GM21515 (cell line): ENCODE measurements at regions not wholly inside any gene's neighbourhood (a gene's known extent, or its start where the extent isn't known, plus 50 kb on each side); places are given as distances from the start of the nearest gene placed in this dataset.

ENCODE experiments used
- ATAC-seq: cut with Tn5 transposase; IDR thresholded peaks from one replicate; pipeline ENCODE4 v1.9.1; 2021; ENCODE audit not compliant: unreplicated experiment

DNA sequence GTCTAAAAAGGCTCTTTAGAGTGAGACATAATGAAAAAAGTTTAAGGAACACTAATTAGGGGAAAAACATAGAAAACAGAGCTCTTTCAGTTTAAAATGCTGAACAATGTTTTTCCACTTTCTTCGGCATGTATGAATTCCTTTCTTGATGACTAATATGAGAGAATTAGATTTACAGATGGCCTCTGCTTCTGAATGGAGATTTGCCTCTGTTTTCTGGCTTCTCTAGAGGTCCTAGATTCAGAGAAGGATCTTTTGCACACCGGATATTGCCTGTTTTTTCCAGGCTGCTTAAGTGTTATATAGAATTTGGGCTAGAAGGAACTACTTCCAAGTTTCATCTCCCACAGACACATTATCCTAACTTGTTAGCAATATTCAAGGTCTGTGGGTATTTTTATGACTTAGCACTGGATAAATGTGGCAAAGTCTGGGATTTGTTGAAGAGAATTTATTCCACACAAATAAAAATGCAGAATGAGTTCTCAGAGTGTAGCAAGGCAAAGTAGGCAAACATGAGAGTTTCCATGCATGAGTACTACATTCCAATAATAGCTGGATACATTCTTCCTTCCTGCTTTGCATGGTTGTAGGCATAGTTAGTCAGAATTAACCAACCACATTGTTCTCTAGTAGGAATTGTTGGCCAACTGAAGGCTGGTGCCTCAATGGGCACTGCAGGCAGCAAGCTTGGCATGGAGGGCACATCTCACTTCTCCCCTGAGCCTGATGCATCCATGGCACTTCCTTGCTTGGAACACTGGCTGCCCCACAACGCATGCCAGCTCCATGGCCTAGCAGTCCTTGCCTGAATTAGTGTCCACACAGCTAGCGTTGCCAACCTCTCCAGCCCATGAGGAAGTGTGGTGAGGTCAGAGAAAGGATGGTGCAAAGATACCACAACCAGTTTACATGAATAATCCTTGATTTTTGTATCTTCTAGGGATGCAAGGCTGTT lies 224.2 kb downstream of the CLIC5 start:
- no peak for ATAC-seq

DNA sequence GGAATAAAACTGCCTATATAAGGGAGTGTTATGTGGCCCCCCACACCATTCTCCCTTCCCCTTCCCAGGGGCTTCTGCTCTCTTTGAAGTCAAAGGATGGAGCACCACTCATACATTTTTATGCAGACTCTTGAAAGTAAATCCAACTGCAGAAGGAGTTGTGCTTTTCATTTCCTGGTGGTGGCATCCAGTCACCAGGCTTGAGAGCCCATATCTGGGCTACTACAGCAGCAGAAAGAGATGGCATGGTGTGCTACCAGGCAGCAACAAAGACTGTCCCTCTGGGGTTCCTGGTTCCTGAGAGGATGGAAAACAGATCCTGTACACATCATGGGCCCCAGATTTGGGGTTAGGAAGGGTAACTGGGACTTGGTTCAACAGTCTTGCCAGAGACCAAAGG lies 226.4 kb downstream of the CLIC5 start:
- no peak for ATAC-seq

DNA sequence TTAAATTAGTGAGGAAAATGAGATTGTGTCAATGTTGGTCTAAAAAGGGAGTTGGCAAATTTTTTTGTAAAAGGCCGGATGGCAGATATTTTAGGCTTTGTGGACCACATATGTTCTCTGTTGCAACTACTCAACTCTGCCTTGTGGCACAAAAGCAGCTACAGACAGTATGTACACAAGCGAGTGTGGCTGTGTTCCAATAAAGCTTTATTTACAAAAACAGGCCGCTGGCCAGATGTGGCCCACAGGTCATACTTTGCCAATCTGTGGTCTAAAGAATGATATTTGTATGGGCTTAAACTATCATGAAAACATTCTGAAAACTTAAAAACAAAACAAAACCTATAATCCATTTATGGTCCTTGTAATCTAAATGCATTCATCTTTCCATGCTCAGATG lies 228.3 kb downstream of the CLIC5 start:
- no peak for ATAC-seq

DNA sequence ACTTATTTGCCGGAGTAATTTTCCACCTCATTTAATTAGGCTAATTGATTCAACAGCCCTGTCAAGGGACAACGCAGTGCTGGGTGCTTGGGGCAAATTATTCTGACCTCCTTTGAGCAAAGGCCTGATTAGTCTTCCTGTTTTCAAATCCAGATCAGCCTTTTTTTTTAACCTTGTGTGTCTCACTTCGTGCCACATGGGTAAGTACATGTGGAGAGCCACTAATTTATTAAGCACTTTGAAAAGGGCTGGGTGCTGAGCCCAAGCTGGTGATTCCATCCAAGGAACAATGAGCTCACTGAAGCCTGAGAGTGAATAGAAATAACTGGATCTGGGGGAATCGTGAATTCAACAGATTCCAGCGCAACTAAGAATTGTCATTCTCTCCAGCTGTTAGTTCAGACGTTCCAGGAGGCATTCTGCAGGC lies 229.3 kb downstream of the CLIC5 start:
- ATAC-seq, result no peak

DNA sequence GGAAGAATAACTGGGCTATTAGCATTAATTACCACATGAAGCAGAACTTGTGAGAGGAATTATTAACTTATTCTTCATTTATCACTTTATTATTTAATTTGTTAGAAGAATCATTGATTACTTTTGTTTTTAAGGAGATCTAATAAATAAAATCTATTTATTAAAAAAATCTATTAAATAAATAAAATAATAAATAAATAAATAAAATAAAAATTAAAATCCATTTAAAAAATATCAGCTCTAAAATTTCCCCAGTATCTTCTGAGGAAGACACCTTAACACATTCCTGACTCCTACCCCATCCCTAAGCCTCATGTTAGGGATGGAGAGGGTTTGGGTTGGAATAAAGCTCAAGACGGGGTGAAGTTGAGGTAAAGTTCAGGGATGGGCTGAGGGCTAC lies 231.4 kb downstream of the CLIC5 start:
- no peak for ATAC-seq

DNA sequence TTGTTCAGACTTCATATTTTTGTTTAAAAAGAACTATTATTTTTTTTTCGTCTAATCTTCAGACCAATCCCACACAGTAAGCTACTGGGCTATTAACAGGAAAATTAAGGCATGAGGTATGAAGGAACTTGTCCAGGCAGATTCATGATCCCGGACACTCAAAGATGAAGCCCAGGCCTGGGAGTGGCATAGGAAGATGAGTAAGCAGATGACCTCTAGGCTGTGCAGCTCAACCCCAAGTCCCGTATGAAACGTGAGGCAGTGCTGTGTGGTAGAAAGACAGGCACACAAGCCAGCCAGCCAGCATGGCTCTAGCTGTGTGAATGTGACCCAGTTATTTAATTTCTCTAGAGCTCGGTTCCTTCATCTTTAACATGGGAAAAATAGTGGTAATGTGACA lies 231.9 kb downstream of the CLIC5 start:
- no peak for ATAC-seq

DNA sequence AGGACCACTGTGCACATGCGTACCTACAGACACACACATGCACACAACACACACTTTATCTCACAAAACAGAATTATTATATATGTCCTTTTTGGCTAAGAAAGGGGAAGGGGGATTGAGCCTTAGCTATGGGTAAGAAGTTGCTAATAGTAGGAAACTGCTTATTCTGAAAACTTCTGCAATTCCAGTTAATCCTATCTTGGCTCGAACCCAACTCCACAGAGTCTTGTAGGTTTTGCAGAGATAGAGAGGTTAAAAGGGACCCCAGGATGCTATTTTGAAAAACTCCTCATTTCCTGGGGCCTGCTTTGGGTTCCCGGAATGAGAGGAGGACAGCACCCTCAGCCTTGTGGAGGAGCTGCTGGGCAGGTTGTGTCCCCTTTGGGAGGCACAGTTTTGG lies 233.8 kb downstream of the CLIC5 start:
- no peak for ATAC-seq

DNA sequence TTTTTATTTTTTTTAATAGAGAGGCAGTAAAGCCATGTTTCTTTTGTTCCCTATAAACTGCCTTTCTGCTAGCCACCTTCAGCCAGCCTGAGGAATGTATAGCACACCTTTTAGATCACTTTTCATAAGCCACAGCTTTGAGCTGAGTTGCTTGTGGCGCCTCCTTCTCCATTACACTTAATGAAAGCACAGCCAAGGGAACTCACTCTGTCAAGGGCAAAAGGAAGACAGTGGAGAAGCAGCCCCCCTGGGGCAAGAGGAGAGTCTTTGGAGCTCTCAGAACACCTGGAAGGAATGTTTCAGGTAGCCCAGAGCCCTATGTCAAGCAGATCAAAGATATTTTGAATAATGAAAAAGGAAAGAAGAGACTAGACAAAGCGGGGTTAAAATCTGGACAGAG lies 235.1 kb downstream of the CLIC5 start:
- ATAC-seq, result no peak

DNA sequence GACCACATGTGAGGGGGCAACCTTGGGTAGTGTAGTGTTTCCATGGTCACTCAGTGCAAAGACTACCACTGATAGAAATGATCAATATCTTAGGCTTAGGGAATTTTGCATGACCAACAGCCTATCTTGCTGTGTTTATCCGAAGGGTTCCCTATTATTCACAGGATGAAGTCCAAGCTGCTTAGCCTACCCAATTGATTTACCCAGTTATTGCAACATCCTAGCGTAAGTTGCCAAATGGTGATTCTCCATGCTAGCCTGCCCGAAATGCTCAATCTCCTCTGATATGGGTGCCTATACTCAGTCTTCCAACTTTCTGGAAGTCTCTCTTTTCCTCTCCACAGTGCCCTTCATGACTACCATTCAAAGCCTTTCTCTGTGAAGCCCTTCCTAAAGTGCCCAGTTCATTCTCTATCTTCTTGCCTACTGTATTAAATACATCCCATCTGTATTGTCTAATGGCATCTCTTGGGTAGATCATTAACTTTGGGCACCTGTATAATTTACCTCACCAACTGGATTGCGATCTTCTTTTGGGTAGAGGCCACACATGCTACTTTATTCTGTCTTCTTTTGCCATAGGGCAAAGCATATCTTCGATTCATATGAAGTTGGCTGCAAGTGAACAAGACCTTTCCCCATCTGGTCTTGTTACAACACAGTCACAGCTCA lies 240.5 kb downstream of the CLIC5 start:
- no peak for ATAC-seq

DNA sequence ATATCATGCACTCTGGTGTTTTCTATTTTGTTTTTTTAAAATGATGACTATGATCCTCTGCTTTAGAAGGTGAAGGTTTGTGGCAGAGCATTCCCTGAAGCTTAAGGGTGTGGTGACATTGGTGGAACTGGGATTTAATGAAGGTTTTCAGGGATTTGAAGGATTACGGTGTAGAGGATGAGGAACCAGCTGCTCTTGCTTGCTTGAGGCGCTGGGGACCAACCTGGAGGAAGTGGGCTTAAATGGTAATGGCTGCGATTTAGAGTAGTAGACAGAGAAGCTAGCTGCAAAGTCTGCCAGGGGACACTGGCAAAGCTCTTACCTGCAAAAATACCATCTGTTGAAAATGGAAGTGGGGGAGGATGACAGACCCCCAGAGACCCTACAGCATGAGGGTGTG lies 241.8 kb downstream of the CLIC5 start:
- ATAC-seq, result no peak

DNA sequence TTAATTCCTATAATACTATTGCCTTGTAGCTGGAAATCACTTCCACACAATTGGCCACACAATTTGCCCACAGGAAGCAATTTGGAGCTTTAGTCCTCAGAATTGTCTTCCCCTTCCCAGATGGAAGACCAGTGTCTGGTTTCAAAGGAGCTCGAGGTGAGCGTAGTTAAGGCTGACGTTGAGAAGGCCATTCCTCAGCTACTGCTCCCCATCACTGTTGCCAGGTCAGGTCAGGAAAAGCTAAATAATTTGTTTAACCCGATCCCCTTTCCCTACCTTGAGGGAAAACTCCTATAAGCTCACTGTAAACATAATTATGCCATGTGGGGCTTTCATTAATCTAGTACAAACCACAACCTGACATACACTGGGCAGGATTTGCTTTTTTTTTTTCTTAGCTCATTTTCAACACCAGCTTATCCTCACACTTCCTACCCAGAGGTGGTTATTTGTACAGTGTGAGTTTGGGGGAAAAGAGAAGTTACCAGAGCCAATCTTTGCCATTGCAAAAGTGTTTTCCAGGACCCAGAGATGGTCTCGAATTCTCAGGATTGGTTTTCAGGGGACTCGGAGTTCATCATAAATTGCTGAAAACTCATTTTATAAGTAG lies 242.7 kb downstream of the CLIC5 start:
- no peak for ATAC-seq

DNA sequence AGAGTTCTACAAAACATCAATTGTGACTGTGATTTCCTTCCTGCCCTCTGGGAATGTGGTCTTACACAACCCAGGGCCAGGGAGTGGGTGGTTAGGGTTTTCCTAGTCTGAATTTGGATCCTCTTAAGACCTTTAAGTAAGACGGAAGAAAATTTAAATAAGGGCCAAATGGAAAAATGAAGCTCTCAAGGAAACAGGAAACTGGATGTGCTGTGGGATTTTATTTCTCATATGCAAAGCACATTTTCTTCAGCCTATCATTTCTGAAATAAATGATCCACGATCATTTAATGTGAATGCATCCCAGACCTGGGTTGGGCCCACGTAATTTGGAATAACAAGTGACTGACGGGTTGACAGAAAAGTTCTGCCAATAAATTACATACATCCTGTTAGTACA lies 243.6 kb downstream of the CLIC5 start:
- ATAC-seq, result no peak

DNA sequence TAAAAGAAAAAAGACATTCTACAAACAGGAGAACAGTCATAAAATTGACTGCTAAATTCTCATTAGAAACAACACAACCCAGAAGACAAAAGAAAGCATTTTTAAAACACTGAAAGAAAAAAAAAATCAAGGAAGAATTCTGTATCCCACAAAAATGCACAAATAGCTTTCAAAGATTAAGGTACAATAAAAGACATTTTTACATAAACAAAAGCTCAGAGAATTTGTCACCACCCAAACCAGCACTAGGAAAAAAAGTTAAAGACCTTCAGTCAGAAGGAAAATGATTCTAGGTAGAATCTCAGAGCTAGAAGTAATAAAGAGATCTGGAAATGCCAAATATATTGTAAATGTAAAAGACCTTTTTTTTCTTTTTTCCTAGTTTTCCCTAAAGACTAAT lies 252.4 kb downstream of the CLIC5 start:
- no peak for ATAC-seq

DNA sequence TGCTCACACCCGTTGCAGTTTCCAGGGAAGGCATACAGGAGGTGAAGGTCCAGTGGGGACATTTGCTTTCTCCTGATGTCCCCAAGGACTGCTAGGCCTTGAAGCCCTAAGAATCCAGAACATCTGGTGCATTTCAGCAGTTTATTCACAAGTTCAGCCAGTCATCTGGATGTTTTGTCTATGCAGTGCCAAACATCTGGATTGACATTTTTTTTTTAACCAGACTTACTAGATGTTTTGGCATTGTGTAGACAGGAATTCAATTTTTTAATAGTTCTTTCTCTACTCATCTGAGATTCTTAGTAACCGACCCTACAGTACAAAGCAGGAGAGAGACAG lies 256.2 kb downstream of the CLIC5 start:
- no peak for ATAC-seq

DNA sequence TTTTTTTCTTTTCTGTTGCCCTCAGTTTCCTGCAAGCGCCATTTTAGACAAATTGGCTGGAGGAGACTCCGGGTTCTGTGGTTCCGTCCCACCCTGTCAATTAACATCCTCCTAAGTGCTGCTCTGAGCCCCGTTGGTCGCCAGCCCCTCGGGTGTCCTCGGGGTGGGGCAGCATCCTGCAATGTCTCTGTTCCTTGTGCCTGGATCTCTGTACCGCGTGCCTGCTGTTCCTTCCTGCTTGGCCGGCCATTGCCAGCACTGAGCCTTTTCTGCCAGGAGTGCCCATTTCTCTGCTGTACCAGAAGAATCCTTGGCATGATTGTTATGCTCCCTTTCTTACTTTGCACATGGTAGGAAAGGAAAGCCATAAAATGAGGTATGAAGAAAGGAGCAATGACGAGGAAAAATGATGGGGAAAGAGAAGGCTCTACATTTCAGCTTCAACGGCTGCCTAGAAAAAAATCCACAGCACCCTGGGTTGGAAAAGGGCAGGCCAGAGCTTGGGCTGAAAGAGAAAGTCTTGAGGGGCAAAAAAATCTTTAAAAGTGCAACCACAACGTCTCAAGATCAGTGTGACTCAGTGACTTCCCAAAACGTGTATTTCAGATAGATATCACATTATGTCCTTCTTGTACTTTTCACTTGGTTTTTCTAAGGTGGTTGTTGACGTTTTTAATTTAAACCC lies 256.7 kb downstream of the CLIC5 start:
- ATAC-seq, result no peak

DNA sequence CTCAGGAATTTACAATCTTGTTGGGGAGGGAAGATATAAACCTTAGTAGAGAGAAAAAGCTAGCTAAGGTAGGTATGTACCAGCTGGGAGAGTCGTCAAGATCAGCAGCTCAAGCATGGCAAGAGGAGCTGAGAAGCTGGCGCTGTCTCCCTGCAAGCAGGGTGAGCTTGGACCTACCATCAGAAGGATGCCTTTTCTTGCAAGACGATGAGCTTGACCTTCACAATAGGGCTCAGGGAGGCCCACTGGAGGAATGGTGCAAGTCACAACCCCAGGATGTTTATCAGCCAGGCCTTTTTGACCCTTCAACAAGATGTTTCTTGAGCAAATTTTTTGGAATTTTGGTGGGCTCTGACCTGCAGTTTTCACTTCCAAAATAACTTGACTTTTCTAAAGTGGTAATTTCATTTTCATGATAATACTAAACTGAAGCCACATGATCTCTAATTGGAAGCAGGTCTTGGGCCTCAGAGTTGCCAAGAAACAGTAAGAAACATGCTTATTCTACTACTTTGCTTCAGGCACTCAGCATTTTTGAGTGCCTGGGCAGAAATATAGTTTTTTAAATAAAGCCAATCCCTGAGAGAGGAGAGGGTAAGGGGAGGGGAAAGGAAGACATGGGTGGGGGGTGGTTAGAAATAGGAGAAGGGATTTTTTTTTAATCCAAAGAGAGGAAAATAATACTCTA lies 258.1 kb downstream of the CLIC5 start:
- no peak for ATAC-seq

DNA sequence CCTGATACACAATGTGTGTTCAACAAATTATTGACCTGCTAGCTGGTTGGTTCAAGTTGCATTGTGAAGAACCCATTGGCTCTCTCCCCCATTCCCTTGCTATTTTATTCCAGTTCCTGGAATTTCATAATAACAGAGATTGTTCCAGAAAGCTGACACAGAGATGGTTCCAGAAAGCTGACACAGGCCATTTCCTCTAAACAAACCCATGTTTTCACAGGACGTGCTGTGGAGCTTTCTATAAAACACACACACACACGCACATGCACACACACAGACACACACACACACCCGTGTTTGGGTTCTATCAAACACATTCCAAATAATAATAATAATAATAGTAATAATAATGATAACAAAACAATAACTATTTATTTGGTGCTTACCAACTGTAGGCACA lies 259.1 kb downstream of the CLIC5 start:
- ATAC-seq, result no peak

DNA sequence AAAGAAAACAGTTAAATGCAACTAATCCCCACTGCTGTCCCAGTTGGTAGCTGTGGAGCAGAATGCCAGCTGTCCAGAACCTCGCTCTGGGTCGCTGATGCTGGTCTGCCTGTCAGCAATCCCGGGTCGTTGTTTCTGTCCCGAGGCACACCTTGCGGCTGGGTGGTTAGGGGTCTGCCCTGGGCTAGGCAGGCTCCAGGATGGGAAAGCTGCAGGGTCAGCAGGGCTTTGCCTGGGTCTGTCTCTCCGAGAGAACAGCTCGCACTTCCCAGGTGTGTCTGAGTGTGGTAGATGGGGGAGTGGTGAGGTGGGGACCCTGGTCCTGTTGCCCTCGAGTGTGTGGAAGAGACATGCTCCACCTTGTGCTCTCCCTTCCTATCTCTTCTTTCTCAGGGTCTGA lies 261.2 kb downstream of the CLIC5 start:
- no peak for ATAC-seq

DNA sequence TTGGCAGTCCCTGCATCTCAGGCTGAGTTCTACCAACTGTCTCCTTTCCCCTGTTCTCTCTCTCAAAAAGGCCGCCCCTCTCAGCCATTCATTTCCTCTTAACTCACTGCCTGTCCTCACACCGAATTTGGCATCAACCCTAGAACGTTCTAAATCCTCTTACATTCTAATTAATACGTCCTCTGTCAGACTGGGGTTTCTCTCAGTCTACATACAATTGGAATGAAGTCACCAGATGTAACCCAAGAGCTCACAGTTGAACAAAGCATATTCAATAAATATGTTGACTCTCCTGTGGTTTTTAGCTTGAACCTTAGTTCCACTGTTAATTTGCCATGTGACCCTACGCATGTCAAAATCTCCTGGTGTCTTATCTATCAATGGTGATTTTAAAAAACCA lies 269.6 kb downstream of the CLIC5 start:
- ATAC-seq, result no peak

DNA sequence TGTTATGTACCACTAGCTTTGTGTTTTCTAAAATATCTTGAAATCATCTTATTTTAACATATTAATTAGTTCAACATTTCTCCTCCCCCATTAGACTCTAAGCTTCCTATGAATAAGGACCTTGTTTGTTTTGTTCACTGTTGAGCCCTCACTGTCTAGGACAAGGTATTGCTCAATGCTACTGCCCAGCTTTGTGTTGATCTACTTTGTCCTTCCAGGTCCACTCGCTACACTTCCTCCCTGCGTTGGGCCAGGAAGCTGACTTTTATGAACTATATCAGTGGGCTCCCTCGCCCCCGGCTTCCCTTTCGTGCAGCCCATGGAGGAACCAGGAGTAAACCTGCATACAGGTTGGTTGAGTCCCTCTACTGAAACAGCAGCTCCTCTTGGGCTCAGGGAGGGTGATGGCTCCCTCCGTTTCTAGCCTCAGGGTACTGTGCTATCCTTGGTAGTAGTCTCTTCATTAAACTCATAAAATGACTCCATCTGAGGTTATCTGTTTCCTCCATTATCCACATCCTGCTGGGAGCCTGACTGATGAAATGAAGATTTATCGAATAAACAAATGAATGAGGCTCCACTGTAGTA lies 272.5 kb downstream of the CLIC5 start:
- ATAC-seq, result no peak

DNA sequence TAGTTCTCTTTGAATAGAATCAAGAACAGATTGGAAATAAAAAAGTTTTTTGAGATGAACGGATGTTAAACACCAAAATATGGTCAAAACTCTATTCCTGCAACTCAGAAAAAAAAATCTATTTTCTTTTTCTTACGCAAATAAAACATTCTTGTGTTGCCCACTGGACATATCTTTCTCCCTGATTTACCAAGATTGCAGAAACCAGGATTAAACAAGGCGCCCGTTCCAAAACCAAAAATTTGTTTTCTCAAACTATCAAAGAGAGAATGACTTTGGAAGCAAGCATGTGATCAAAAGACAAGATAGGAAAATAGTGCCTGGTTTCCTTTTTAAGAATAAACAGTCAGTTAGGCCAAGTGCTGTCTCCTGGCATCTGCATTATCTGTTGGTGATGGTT lies 273.1 kb downstream of the CLIC5 start:
- ATAC-seq, result no peak
